Panc1 (cell line): ENCODE measurements at regions not wholly inside any gene's neighbourhood (a gene's known extent, or its start where the extent isn't known, plus 50 kb on each side); places are given as distances from the start of the nearest gene placed in this dataset.

ENCODE experiments used
- ATAC-seq: fragments of 200-7000 bp; cut with Tn5 transposase; 2 replicates; pipeline ENCODE4 v1.9.1; 2020; ENCODE audit warnings: mild to moderate bottlenecking, moderate library complexity
- BruUV-seq: library from RNA; stranded (reverse); fragments of 400-500 nt; replicated peaks from 2 replicates; lab custom pipeline; 2021; lab: Mats Ljungman, UMichigan
- CTCF ChIA-PET: fragments of 300-600 bp; sonication (Branson Sonifier 250); formaldehyde crosslinking; loops from one replicate; lab custom pipeline; 2022; ENCODE audit warnings: antibody characterized with exemption; lab: Charles Lee
- POLR2A ChIA-PET: fragments of 300-600 bp; sonication (Branson Sonifier 250); formaldehyde crosslinking; loops from one replicate; lab custom pipeline; 2022; ENCODE audit warnings: antibody characterized with exemption; lab: Charles Lee
- DNase-seq: peaks from one replicate; pipeline ENCODE4 v3.0.0-alpha.2; 2010; ENCODE audit warnings: low read depth, low spot score
- H3K27ac ChIP-seq: 2 replicates; pipeline ENCODE4 v1.5.1; 2011; ENCODE audit warnings: mild to moderate bottlenecking, low read length, inconsistent platforms
- H3K27me3 ChIP-seq: fragments of 200-500 bp; sonication (Bioruptor generic); 2 replicates; pipeline ENCODE4 v1.6.0; 2014; ENCODE audit warnings: low read length, inconsistent platforms; ENCODE audit not compliant: control insufficient read depth, insufficient read depth
- H3K36me3 ChIP-seq: fragments of 200-500 bp; sonication (Bioruptor generic); 2 replicates; pipeline ENCODE4 v1.5.1; 2014; ENCODE audit warnings: inconsistent platforms, mild to moderate bottlenecking, low read length, moderate library complexity; ENCODE audit not compliant: control insufficient read depth, insufficient read depth
- H3K4me1 ChIP-seq: 2 replicates; pipeline ENCODE4 v1.5.1; 2011; ENCODE audit warnings: inconsistent platforms, mild to moderate bottlenecking, low read length, moderate library complexity; ENCODE audit not compliant: control insufficient read depth, insufficient read depth
- H3K4me3 ChIP-seq, 2 experiments: 2 replicates each; pipeline ENCODE4 v1.5.1; 2011 to 2012; ENCODE audit warnings: low read depth in 2 of 2, low read length in 2 of 2, mild to moderate bottlenecking in 2 of 2, inconsistent platforms in 1 of 2, moderate library complexity in 1 of 2
- H3K9me3 ChIP-seq: fragments of 200-500 bp; sonication (Bioruptor generic); 2 replicates; pipeline ENCODE4 v1.5.1; 2014; ENCODE audit warnings: low read depth, mild to moderate bottlenecking, inconsistent platforms, low read length, moderate library complexity; ENCODE audit not compliant: control insufficient read depth, insufficient read depth
- POLR2AphosphoS5 ChIP-seq: IDR thresholded peaks from 2 replicates; pipeline ENCODE4 v1.6.1; 2012; ENCODE audit warnings: mild to moderate bottlenecking, low read depth, low read length, moderate library complexity
- REST ChIP-seq, 2 experiments: IDR thresholded peaks; 2 replicates each; pipeline ENCODE4 v1.6.1; 2011 to 2012; ENCODE audit warnings: low read depth in 2 of 2, control low read depth in 1 of 2, low read length in 1 of 2, mild to moderate bottlenecking in 1 of 2, moderate library complexity in 1 of 2; ENCODE audit not compliant: insufficient read depth in 1 of 2
- SIN3A ChIP-seq: IDR thresholded peaks from 2 replicates; pipeline ENCODE4 v1.6.1; 2012; ENCODE audit warnings: low read depth, mild to moderate bottlenecking, low read length, moderate library complexity, borderline replicate concordance; ENCODE audit not compliant: insufficient read depth
- TCF7L2 ChIP-seq: IDR thresholded peaks from 2 replicates; pipeline ENCODE4 v1.6.1; 2011; ENCODE audit warnings: mild to moderate bottlenecking, low read depth, low read length, inconsistent platforms
- in situ Hi-C: cut with HindIII; loops from 2 replicates; pipeline ENCODE4 v1.10.0; 2016; ENCODE audit warnings: low sequenced_read_pairs, low pct_unique_long_range_greater_than_20kb
- intact Hi-C: fragments of 100-400 bp; cut with micrococcal nuclease; formaldehyde crosslinking; loops from one replicate; pipeline ENCODE4 v1.10.0; 2022; ENCODE audit not compliant: unreplicated experiment
- TF ChIP-seq, protein P1 (sequence below): fragments of 450-650 bp; IDR thresholded peaks from 2 replicates; pipeline ENCODE4 v1.5.1; 2017; ENCODE audit warnings: mild to moderate bottlenecking

DNA sequence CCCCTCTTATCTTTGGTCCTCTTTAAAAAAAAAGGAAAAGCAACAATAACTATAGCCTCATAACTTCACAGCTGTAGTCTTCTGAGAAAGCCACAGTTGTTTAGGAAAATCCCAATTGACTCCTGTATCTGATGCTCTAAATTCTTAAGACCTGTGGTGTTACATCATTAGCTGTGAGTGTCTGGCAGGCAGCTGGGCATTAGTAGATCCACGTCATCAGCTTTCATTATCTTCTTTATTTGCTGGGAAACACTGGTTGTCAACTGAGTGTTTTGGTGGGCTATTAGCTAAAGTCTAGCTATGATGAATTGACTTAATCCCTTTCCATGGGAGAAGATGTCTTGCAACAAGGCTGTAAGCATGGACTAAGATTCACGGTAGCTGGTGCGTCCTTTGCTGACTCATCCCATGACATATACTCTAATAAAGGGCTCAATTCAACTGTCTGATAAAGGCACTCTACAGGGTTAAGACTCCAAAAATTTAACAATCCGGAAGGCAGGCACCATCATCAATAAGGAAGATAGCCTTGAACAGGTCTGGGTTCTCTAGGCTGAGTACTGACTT, 517.2 kb downstream of the PLCL1 start:
- ChIA-PET CTCF (no interaction called here), POLR2A (no interaction called here)
- Histone ChIP-seq H3K27me3 (peaks cover 20% of the 10 kb centered on the region), H3K4me1 (no peaks in the 10 kb centered on the region), H3K36me3 (no peaks in the 10 kb centered on the region; the same call in 1 of the 2 replicates), H3K9me3 (no peaks in the 10 kb centered on the region), H3K4me3 (no peak overlapping the region), H3K27ac (no peak overlapping the region)
- in situ Hi-C loops (no loop called here), intact Hi-C loops (no loop called here)
- TF ChIP-seq SIN3A, result no peak
- no peak for TF ChIP-seq TCF7L2
- no peak for TF ChIP-seq REST (IDR thresholded peaks at IDR 0.05; ENCODE audit: insufficient read depth in 1 of 2, low read depth in 2 of 2, low read length in 1 of 2)
- TF ChIP-seq POLR2AphosphoS5, result no peak
- TF ChIP-seq, protein P1, sequence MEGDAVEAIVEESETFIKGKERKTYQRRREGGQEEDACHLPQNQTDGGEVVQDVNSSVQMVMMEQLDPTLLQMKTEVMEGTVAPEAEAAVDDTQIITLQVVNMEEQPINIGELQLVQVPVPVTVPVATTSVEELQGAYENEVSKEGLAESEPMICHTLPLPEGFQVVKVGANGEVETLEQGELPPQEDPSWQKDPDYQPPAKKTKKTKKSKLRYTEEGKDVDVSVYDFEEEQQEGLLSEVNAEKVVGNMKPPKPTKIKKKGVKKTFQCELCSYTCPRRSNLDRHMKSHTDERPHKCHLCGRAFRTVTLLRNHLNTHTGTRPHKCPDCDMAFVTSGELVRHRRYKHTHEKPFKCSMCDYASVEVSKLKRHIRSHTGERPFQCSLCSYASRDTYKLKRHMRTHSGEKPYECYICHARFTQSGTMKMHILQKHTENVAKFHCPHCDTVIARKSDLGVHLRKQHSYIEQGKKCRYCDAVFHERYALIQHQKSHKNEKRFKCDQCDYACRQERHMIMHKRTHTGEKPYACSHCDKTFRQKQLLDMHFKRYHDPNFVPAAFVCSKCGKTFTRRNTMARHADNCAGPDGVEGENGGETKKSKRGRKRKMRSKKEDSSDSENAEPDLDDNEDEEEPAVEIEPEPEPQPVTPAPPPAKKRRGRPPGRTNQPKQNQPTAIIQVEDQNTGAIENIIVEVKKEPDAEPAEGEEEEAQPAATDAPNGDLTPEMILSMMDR, result no peak
- ATAC-seq (no peak), DNase-seq (no peak)
- no TSS peak for BruUV-seq

GRCh38 chr2:198316852-198317396, 512.5 kb downstream of the PLCL1 start:
- in situ Hi-C loops (no loop called here), intact Hi-C loops (loop anchor here (10.0 kb wide), 2 partner anchors 338 to 1288 kb away; no protein-coding TSS in a partner anchor)
- DNase-seq (no peak), ATAC-seq (no peak)
- no TSS peak for BruUV-seq
- Histone ChIP-seq H3K9me3 (no peaks in the 10 kb centered on the region), H3K4me3 (no peak overlapping the region), H3K4me1 (no peaks in the 10 kb centered on the region), H3K27me3 (peaks cover 28% of the 10 kb centered on the region), H3K27ac (no peak overlapping the region), H3K36me3 (no peaks in the 10 kb centered on the region; the same call in 1 of the 2 replicates)
- TF ChIP-seq REST (IDR thresholded peaks at IDR 0.05; ENCODE audit: insufficient read depth in 1 of 2, low read depth in 2 of 2, low read length in 1 of 2) (no peak), POLR2AphosphoS5 (no peak), SIN3A (no peak), TCF7L2 (no peak)
- TF ChIP-seq, protein P1, result no peak
- POLR2A ChIA-PET, result no interaction called here
- CTCF ChIA-PET, result no interaction called here
